ENCODE measurements at regions not wholly inside any gene's neighbourhood (a gene's known extent, or its start where the extent isn't known, plus 50 kb on each side); places are given as distances from the start of the nearest gene placed in this dataset.

DNA sequence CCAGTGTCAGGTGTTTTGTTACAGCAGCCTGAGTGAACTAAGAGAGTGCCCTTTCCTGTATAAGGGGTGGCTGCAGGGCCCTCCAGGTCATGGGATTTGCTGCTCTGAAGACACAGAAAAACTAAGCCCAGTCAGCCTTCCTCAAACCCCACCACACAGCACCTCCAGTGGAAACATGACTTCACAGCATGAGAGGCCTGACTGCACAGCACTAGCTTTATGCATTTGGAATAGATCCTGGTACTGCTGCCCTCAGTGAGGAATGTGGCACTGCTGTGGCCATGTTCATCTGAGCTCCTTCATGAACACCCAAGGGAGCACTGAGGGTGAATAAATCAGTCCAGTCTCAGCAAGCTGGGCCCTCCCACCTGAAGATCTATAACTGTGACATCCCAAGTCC lies 296.1 kb upstream of the FOXQ1 start:
- Histone ChIP-seq H3K4me1 (ENCODE audit: control insufficient read depth in 1 of 2, insufficient read depth in 2 of 2, low read depth in 1 of 2, low read length in 1 of 2) (no peaks in the 10 kb centered on the region), H3K9me2 (no peaks in the 10 kb centered on the region), H3K9me3 (no peaks in the 10 kb centered on the region), H3K4me3 (ENCODE audit: low read depth in 2 of 2, low read length in 1 of 2) (no peak overlapping the region), H4K20me1 (ENCODE audit: insufficient read depth) (no peaks in the 10 kb centered on the region), H3K4me2 (no peak overlapping the region), H3K9ac (no peak overlapping the region), H2AFZ (ENCODE audit: low read depth) (no peak overlapping the region), H3K27me3 (ENCODE audit: insufficient read depth) (no peaks in the 10 kb centered on the region; the same call in 1 of the 2 replicates), H3F3A (replicated peaks; ENCODE audit: insufficient read depth) (no peaks in the 10 kb centered on the region), H3K79me2 (ENCODE audit: insufficient read depth) (no peaks in the 10 kb centered on the region), H3K36me3 (replicated peaks in 1 of 2; ENCODE audit: control insufficient read depth in 1 of 2, insufficient read depth in 2 of 2, low read length in 1 of 2) (no peaks in the 10 kb centered on the region), H3K27ac (ENCODE audit: low read depth in 2 of 2, low read length in 1 of 2) (no peak overlapping the region)
- TF ChIP-seq NFIC (IDR thresholded peaks at IDR 0.05; ENCODE audit: borderline replicate concordance) = no peak
- TF ChIP-seq, protein P1, sequence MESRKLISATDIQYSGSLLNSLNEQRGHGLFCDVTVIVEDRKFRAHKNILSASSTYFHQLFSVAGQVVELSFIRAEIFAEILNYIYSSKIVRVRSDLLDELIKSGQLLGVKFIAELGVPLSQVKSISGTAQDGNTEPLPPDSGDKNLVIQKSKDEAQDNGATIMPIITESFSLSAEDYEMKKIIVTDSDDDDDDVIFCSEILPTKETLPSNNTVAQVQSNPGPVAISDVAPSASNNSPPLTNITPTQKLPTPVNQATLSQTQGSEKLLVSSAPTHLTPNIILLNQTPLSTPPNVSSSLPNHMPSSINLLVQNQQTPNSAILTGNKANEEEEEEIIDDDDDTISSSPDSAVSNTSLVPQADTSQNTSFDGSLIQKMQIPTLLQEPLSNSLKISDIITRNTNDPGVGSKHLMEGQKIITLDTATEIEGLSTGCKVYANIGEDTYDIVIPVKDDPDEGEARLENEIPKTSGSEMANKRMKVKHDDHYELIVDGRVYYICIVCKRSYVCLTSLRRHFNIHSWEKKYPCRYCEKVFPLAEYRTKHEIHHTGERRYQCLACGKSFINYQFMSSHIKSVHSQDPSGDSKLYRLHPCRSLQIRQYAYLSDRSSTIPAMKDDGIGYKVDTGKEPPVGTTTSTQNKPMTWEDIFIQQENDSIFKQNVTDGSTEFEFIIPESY (IDR thresholded peaks at IDR 0.05; ENCODE audit: borderline replicate concordance, low read depth) = no peak
- no peak for TF ChIP-seq TAF1 (IDR thresholded peaks at IDR 0.05; ENCODE audit: borderline replicate concordance, low read depth, low read length)
- no peak for TF ChIP-seq RXRA (IDR thresholded peaks at IDR 0.05; ENCODE audit: borderline replicate concordance, low read depth)
- no peak for TF ChIP-seq NRF1 (IDR thresholded peaks at IDR 0.05; ENCODE audit: low read depth, low read length)
- TF ChIP-seq, protein P2, sequence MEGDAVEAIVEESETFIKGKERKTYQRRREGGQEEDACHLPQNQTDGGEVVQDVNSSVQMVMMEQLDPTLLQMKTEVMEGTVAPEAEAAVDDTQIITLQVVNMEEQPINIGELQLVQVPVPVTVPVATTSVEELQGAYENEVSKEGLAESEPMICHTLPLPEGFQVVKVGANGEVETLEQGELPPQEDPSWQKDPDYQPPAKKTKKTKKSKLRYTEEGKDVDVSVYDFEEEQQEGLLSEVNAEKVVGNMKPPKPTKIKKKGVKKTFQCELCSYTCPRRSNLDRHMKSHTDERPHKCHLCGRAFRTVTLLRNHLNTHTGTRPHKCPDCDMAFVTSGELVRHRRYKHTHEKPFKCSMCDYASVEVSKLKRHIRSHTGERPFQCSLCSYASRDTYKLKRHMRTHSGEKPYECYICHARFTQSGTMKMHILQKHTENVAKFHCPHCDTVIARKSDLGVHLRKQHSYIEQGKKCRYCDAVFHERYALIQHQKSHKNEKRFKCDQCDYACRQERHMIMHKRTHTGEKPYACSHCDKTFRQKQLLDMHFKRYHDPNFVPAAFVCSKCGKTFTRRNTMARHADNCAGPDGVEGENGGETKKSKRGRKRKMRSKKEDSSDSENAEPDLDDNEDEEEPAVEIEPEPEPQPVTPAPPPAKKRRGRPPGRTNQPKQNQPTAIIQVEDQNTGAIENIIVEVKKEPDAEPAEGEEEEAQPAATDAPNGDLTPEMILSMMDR (IDR thresholded peaks at IDR 0.05) = no peak
- TF ChIP-seq TCF12 (IDR thresholded peaks at IDR 0.05) = no peak
- TF ChIP-seq EZH2phosphoT487 (IDR thresholded peaks at IDR 0.05; ENCODE audit: borderline replicate concordance, low read depth) = no peak
- no peak for TF ChIP-seq RFX5 (IDR thresholded peaks at IDR 0.05; ENCODE audit: low read length)
- TF ChIP-seq ELF1 (IDR thresholded peaks at IDR 0.05) = no peak
- TF ChIP-seq GATA2 (CRISPR knock-in tag; IDR thresholded peaks at IDR 0.05) = no peak
- TF ChIP-seq, protein P3, sequence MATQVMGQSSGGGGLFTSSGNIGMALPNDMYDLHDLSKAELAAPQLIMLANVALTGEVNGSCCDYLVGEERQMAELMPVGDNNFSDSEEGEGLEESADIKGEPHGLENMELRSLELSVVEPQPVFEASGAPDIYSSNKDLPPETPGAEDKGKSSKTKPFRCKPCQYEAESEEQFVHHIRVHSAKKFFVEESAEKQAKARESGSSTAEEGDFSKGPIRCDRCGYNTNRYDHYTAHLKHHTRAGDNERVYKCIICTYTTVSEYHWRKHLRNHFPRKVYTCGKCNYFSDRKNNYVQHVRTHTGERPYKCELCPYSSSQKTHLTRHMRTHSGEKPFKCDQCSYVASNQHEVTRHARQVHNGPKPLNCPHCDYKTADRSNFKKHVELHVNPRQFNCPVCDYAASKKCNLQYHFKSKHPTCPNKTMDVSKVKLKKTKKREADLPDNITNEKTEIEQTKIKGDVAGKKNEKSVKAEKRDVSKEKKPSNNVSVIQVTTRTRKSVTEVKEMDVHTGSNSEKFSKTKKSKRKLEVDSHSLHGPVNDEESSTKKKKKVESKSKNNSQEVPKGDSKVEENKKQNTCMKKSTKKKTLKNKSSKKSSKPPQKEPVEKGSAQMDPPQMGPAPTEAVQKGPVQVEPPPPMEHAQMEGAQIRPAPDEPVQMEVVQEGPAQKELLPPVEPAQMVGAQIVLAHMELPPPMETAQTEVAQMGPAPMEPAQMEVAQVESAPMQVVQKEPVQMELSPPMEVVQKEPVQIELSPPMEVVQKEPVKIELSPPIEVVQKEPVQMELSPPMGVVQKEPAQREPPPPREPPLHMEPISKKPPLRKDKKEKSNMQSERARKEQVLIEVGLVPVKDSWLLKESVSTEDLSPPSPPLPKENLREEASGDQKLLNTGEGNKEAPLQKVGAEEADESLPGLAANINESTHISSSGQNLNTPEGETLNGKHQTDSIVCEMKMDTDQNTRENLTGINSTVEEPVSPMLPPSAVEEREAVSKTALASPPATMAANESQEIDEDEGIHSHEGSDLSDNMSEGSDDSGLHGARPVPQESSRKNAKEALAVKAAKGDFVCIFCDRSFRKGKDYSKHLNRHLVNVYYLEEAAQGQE (IDR thresholded peaks at IDR 0.05; ENCODE audit: low read depth, low read length) = no peak
- TF ChIP-seq MEF2A (IDR thresholded peaks at IDR 0.05; ENCODE audit: borderline replicate concordance, low read depth) = no peak
- TF ChIP-seq POLR2AphosphoS5 (IDR thresholded peaks at IDR 0.05; ENCODE audit: low read depth, low read length) = no peak
- TF ChIP-seq SMC3 (IDR thresholded peaks at IDR 0.05; ENCODE audit: low read depth, low read length) = no peak
- no peak for TF ChIP-seq RCOR1 (IDR thresholded peaks at IDR 0.05; ENCODE audit: low read length)
- TF ChIP-seq MXI1 (IDR thresholded peaks at IDR 0.05; ENCODE audit: low read depth, low read length) = no peak
- CTCF ChIA-PET = no interaction called here
- DNase-seq = no peak
- POLR2A ChIA-PET = no interaction called here

Data from SK-N-SH (cell line).